SH-SY5Y (cell line): ENCODE measurements at regions not wholly inside any gene's neighbourhood (a gene's known extent, or its start where the extent isn't known, plus 50 kb on each side); places are given as distances from the start of the nearest gene placed in this dataset.

Source experiments
- GATA2 ChIP-seq: IDR thresholded peaks from 2 replicates; pipeline ENCODE4 v1.6.1; 2011; ENCODE audit warnings: mild to moderate bottlenecking, low read depth, low read length
- GATA3 ChIP-seq: IDR thresholded peaks from 2 replicates; pipeline ENCODE4 v1.6.1; 2011; ENCODE audit warnings: low read depth, mild to moderate bottlenecking, low read length, moderate library complexity

DNA sequence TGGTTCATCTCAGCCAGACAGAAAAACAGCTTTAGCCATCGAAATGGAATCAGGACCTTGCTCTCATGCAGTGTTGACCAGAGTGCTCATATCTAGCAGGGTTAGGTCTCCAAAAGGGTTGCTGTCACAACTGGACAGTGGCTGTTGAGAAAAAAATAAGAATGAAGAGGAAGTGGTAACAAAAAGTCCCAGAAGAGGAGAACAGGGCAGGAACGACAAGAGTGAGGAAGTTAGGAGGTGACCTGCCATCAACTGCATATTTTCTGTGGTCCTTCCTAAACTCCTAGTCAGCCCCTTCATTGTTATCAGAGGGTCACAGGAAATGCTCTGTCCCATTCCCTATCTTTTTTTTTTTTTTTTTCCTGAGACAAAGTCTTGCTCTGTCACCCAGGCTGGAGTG, 188.1 kb upstream of the LINC00305 start:
- TF ChIP-seq GATA3 (no peak), GATA2 (no peak)

DNA sequence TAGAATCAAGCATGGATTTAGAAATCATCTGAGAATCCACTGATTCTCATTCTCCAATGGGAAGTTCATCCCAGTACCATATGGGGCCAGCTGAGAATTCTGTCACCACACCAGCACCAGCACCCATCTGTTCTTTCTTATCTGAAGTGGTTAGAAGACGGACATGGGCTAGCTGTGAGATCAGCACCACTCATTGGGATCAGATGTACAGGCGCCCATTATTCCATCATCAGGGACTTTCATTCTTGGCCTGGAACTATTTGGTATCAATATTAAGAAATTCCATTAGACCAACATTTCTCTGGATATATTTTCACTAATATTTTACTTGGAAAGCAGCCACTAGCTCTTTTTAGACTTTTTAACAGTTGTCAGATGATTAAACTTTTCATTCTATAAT, 185.9 kb upstream of the LINC00305 start:
- TF ChIP-seq GATA3 (no peak), GATA2 (no peak)

DNA sequence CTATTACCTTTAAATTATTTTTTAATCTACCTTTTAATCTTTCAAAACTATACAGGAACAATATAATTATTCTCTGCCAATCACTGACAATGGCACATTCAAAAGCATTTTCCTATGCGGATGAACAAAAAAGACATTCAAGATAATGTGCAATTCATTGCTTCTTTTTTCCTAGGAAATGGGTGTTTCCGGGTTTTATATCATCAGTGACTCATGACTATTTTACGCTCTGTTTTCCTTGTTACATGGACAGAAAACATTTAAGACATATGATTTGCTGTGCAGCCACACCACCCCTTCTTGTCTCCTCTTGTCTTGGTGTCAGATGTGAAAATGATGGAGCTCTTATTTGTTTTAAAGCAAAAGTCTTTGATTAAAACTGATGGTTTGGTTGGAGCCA, 184.7 kb upstream of the LINC00305 start:
- no peak for TF ChIP-seq GATA2
- TF ChIP-seq GATA3 = no peak

- TF ChIP-seq GATA3 (no peak), GATA2 (no peak)
Measured at GRCh38 chr18:64332835-64333234, 183.9 kb upstream of the LINC00305 start.

DNA sequence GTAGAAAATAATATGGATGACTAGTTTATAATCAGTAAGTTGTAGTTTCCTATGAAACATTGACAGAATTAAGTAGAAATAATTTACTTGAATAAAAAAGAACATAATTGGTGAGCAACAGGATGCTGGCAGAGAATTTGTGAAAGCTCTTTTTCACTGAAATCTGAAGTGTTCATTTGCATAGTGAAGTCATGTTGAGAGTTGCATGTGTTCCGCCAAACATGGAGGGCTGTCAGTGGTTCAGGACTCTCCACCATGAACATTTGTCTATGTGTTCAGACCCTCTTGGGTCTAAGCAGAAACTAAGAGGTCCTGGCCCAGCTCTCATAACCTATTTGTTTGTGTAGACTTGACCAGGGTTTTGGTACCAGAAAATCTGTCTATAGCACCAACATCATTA, 182.5 kb upstream of the LINC00305 start:
- TF ChIP-seq GATA2 = no peak
- TF ChIP-seq GATA3 = no peak

GRCh38 chr18:64330931-64331330, 182.0 kb upstream of the LINC00305 start:
- TF ChIP-seq GATA3 (no peak), GATA2 (no peak)

- TF ChIP-seq GATA2 (no peak), GATA3 (no peak)
Measured at GRCh38 chr18:64330161-64330560, 181.3 kb upstream of the LINC00305 start.

GRCh38 chr18:64322189-64322588, 173.3 kb upstream of the LINC00305 start:
- TF ChIP-seq GATA2 (no peak), GATA3 (no peak)

DNA sequence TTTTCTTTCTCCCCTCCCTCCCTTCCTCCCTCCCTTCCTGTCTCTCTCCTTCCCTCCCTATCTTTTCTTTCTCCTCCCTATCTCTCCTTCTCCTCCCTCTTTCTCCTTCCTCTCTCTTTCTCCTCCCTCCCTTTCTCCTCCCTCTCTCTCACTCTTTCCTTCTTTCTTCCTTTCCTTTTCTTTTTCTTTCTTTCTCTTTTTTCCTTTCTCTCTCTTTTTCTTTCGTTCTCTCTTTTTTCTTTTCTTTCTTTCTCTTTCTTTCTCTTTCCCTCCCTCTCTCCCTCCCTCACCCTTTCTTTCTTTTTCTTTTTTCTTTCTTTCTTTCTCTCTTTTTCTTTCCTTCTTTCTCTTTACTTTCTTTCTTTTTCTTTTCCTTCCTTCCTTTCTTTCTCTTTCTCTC, 169.7 kb upstream of the LINC00305 start:
- no peak for TF ChIP-seq GATA3

GRCh38 chr18:64311859-64312258, 163.0 kb upstream of the LINC00305 start:
- TF ChIP-seq GATA2 = no peak
- no peak for TF ChIP-seq GATA3

DNA sequence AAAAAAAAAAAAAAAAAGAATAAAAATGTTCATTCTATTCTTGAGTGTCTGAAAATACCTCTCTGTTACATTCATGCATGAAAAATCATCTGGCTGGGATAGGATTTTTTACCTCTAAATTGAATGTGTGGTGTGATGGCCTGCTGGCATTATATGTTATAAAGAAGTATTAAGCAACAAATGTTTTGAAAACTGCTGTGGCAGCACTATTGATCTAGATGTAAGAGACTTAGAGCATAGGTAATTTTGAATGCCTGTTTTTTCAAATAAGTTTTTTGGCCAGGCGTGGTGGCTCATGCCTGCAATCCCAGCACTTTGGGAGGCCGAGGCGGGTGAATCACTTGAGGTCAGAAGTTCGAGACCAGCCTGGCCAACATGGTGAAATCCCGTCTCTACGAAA, 147.0 kb upstream of the LINC00305 start:
- TF ChIP-seq GATA2 (no peak), GATA3 (no peak)

GRCh38 chr18:64294967-64295366, 146.1 kb upstream of the LINC00305 start:
- TF ChIP-seq GATA2 (no peak), GATA3 (no peak)

GRCh38 chr18:64288432-64288831, 139.5 kb upstream of the LINC00305 start:
- no peak for TF ChIP-seq GATA2
- no peak for TF ChIP-seq GATA3

- no peak for TF ChIP-seq GATA3
- TF ChIP-seq GATA2 = no peak
Measured at GRCh38 chr18:64287926-64288325, 139.0 kb upstream of the LINC00305 start.

DNA sequence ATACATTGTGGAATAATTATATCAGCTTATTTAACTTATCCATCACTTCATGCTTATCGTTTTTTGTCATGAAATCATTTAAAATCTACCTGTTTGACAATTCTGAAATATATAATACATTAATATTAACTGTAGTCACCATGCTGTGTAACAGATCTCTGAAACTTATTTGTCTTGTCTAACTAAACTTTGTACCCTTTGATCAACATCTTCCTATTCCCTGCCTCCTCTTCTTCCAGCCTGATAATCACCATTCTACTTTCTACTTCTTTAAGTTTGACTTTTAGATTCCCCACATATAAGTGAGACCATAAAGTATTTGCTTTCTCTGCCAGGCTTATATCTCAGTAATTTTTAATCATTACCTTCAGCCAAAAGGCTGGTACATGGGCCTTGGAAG, 134.2 kb upstream of the LINC00305 start:
- no peak for TF ChIP-seq GATA3
- TF ChIP-seq GATA2 = no peak

GRCh38 chr18:64278026-64278425, 129.1 kb upstream of the LINC00305 start:
- TF ChIP-seq GATA2 (no peak), GATA3 (no peak)

- TF ChIP-seq GATA3 (no peak), GATA2 (no peak)
Measured at GRCh38 chr18:64276311-64277090, 127.6 kb upstream of the LINC00305 start.

DNA sequence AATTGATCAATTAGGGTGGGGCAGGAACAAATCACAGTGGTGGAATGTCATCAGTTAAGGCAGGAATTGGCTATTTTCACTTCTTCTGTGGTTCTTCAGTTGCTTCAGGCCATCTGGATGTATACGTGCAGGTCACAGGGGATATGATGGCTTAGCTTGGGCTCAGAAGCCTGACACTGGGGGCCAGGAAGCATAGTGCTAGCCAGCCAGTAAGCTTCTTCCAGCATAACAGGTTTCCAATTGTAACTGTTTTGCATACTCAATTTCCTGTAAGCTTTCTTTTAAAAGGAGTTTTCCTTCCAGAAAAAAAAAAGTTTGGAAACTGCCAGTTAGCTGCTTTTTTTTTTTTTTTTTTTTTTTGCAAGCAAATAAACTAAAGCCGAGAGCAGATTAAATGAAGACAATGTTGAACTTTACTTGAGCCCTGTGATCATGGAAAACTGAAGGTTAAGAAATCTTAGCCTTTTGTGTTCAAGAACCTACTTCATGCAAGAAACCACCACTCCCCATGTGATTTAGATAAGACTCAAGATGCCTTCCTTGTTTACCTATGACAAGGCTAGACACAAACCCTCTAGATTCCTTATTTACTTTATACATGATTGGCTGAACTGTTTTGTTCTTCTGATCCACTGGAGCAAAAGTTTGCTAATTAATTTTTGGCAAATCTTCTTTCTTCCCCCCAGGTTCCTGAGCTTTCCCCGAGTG, 126.9 kb upstream of the LINC00305 start:
- TF ChIP-seq GATA3 = no peak
- TF ChIP-seq GATA2 = no peak
